Sigmoid colon (tissue), 4 donors: ENCODE measurements at regions not wholly inside any gene's neighbourhood (a gene's known extent, or its start where the extent isn't known, plus 50 kb on each side); places are given as distances from the start of the nearest gene placed in this dataset.

Experiments used
- EP300 ChIP-seq, 4 donors: sonication (generic); formaldehyde crosslinking; IDR thresholded peaks; one replicate each; pipeline ENCODE4 v1.6.1; 2017; ENCODE audit warnings: antibody characterized with exemption in 4 of 4
- POLR2AphosphoS5 ChIP-seq, 4 donors: sonication (generic); formaldehyde crosslinking; IDR thresholded peaks; one replicate each; pipeline ENCODE4 v1.6.1; 2017; ENCODE audit warnings: antibody characterized with exemption in 4 of 4

DNA sequence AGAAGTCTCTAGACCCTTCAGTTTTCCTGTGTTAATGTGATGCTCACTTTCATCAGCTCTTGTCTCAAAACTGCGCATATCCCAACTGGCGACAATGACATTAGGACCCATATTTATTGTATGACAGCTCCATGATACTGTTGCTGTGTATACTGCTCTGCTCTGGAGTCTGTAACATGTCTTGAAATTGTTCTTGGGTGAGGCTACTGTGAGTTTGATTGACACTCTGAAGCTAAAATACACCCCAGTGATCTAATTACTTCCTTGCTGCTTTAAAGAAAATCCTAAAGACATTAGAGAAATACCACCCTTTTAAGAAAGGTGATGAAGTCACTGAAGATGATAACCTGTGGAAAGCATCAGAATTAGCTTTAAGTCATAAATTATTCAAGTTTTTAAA is 1046.2 kb downstream of the KCNT2 start:
- TF ChIP-seq POLR2AphosphoS5 (IDR thresholded peaks at IDR 0.05) (no peak), EP300 (IDR thresholded peaks at IDR 0.05) (no peak)
